CD14-positive monocyte (primary cell): ENCODE measurements at regions not wholly inside any gene's neighbourhood (a gene's known extent, or its start where the extent isn't known, plus 50 kb on each side); places are given as distances from the start of the nearest gene placed in this dataset.

Experiments used
- DNase-seq, 3 donors: peaks; one replicate each; pipeline ENCODE4 v3.0.0-alpha.2; 2011 to 2022
- H2AFZ ChIP-seq: 2 replicates; pipeline ENCODE4 v1.6.0; 2012; ENCODE audit warnings: mild to moderate bottlenecking, low read depth, low read length, inconsistent platforms; ENCODE audit not compliant: insufficient read depth, poor library complexity, severe bottlenecking
- H3K27ac ChIP-seq, 2 donors: 1 replicate in 1 of 2; 2 replicates in 1 of 2; pipeline ENCODE4 v1.5.1; 2012 to 2013; ENCODE audit warnings: low read length in 2 of 2, control low read depth in 1 of 2, inconsistent platforms in 1 of 2, low read depth in 1 of 2, mild to moderate bottlenecking in 1 of 2
- H3K27me3 ChIP-seq, 2 donors: one replicate each; pipeline versions ENCODE4 v1.6.0 to v1.6.1; 2011 to 2013; ENCODE audit warnings: low read length in 2 of 2; ENCODE audit not compliant: control insufficient read depth in 2 of 2, insufficient read depth in 2 of 2
- H3K36me3 ChIP-seq, 2 donors: replicated peaks in 1 of 2; 1 replicate in 1 of 2; 2 replicates in 1 of 2; pipeline versions ENCODE4 v1.5.1 to v1.6.1; 2012 to 2013; ENCODE audit warnings: low read length in 2 of 2, control low read depth in 1 of 2, inconsistent platforms in 1 of 2, mild to moderate bottlenecking in 1 of 2; ENCODE audit not compliant: insufficient read depth in 2 of 2, control insufficient read depth in 1 of 2
- H3K4me1 ChIP-seq, 2 donors: 1 replicate in 1 of 2; 2 replicates in 1 of 2; pipeline versions ENCODE4 v1.5.1 to v1.6.1; 2012 to 2013; ENCODE audit warnings: low read length in 2 of 2, control low read depth in 1 of 2, inconsistent platforms in 1 of 2, mild to moderate bottlenecking in 1 of 2, moderate library complexity in 1 of 2; ENCODE audit not compliant: insufficient read depth in 2 of 2, control insufficient read depth in 1 of 2
- H3K4me2 ChIP-seq: replicated peaks from 2 replicates; pipeline ENCODE3; 2012; ENCODE audit warnings: low read length, moderate library complexity, mild to moderate bottlenecking; ENCODE audit not compliant: poor library complexity, severe bottlenecking; ENCODE audit errors: extremely low read depth
- H3K4me3 ChIP-seq, 3 experiments: fragments of 200-600 bp in 1 of 3; sonication (generic) in 1 of 3; replicated peaks in 1 of 3; 1 replicate in 2 of 3; 2 replicates in 1 of 3; pipeline ENCODE4 v1.5.1; 2011 to 2013; ENCODE audit warnings: low read length in 3 of 3, mild to moderate bottlenecking in 3 of 3, control low read depth in 2 of 3, low read depth in 2 of 3, inconsistent platforms in 1 of 3, moderate library complexity in 1 of 3
- H3K79me2 ChIP-seq: 2 replicates; pipeline ENCODE4 v1.6.0; 2012; ENCODE audit warnings: mild to moderate bottlenecking, control low read depth, inconsistent platforms, low read length, moderate library complexity; ENCODE audit not compliant: insufficient read depth
- H3K9ac ChIP-seq: 2 replicates; pipeline ENCODE4 v1.6.0; 2017; ENCODE audit warnings: low read length, mild to moderate bottlenecking; ENCODE audit not compliant: insufficient read depth, poor library complexity, severe bottlenecking
- H3K9me3 ChIP-seq, 2 donors: replicated peaks in 1 of 2; 1 replicate in 1 of 2; 2 replicates in 1 of 2; pipeline versions ENCODE4 v1.5.1 to v1.6.1; 2012 to 2013; ENCODE audit warnings: low read length in 2 of 2, control low read depth in 1 of 2; ENCODE audit not compliant: control insufficient read depth in 1 of 2, insufficient read depth in 1 of 2
- H4K20me1 ChIP-seq: 2 replicates; pipeline ENCODE4 v1.6.0; 2012; ENCODE audit warnings: mild to moderate bottlenecking, low read length, control low read depth, moderate library complexity; ENCODE audit not compliant: insufficient read depth
- H3K27ac Mint-ChIP-seq, 7 donors: one replicate each; pipeline ENCODE4 v1.8.0; 2020; ENCODE audit warnings: mild to moderate bottlenecking in 7 of 7, mixed read lengths in 7 of 7, moderate library complexity in 6 of 7, inconsistent platforms in 2 of 7
- H3K27me3 Mint-ChIP-seq, 3 donors: one replicate each; pipeline ENCODE4 v1.8.0; 2021 to 2022; ENCODE audit warnings: low read depth in 3 of 3, mild to moderate bottlenecking in 3 of 3, mixed read lengths in 3 of 3, moderate library complexity in 3 of 3, inconsistent platforms in 1 of 3
- H3K36me3 Mint-ChIP-seq, 2 donors: one replicate each; pipeline ENCODE4 v1.8.0; 2020; ENCODE audit warnings: mixed read lengths in 2 of 2, inconsistent platforms in 1 of 2, mild to moderate bottlenecking in 1 of 2
- H3K4me1 Mint-ChIP-seq: one replicate; pipeline ENCODE4 v1.8.0; 2020; ENCODE audit warnings: mild to moderate bottlenecking, mixed read lengths
- H3K4me3 Mint-ChIP-seq, 2 donors: one replicate each; pipeline ENCODE4 v1.8.0; 2020; ENCODE audit warnings: mild to moderate bottlenecking in 2 of 2, mixed read lengths in 2 of 2, moderate library complexity in 1 of 2
- H3K9me3 Mint-ChIP-seq, 7 donors: one replicate each; pipeline ENCODE4 v1.8.0; 2020 to 2022; ENCODE audit warnings: mixed read lengths in 7 of 7, mild to moderate bottlenecking in 6 of 7, moderate library complexity in 6 of 7, inconsistent platforms in 2 of 7
- CTCF ChIP-seq: fragments of 200-600 bp; IDR thresholded peaks from one replicate; pipeline ENCODE4 v1.8.0; 2022; ENCODE audit warnings: antibody characterized with exemption, mild to moderate bottlenecking
- WGBS: methylation state at CpG from one replicate; pipeline ENCODE4 v1.1.5; 2013; ENCODE audit warnings: missing lambda C conversion rate; ENCODE audit not compliant: insufficient coverage; 5-methylcytosine and 5-hydroxymethylcytosine counted together
- intact Hi-C, 2 donors: fragments of 100-400 bp; cut with micrococcal nuclease; formaldehyde crosslinking; loops; one replicate each; pipeline versions ENCODE4 v1.15.0 to v1.15.1; 2023

GRCh38 chr9:117882171-117882570 is 178.0 kb downstream of the TLR4 start:
- Mint-ChIP-seq H3K9me3 (peaks cover 0 to 3% (median 0%) of the 10 kb centered on the region in 7 donors), H3K4me3 (no peak overlapping the region), H3K4me1 (no peaks in the 10 kb centered on the region), H3K27me3 (peaks cover 3 to 7% (median 6%) of the 10 kb centered on the region in 3 donors), H3K36me3 (no peaks in the 10 kb centered on the region), H3K27ac (no peak overlapping the region)
- Histone ChIP-seq H3K9me3 (no peaks in the 10 kb centered on the region), H4K20me1 (no peaks in the 10 kb centered on the region), H3K36me3 (no peaks in the 10 kb centered on the region), H3K9ac (no peak overlapping the region), H3K4me1 (no peaks in the 10 kb centered on the region), H3K4me2 (no peak overlapping the region), H2AFZ (no peak overlapping the region), H3K27me3 (peaks cover 0 to 2% of the 10 kb centered on the region in 2 donors), H3K27ac (no peak overlapping the region), H3K4me3 (no peak overlapping the region), H3K79me2 (no peaks in the 10 kb centered on the region)
- peak in 1 of 3 donors; percentile 6 for DNase-seq
- intact Hi-C loops, result no loop called here
- WGBS, result 33% methylated on average over 3 of the region's 4 CpGs
- TF ChIP-seq CTCF, result no peak

- Histone ChIP-seq H3K27ac (no peak overlapping the region), H2AFZ (no peak overlapping the region), H3K9me3 (no peaks in the 10 kb centered on the region), H3K79me2 (no peaks in the 10 kb centered on the region), H3K36me3 (no peaks in the 10 kb centered on the region), H3K4me2 (no peak overlapping the region), H3K4me3 (no peak overlapping the region), H4K20me1 (no peaks in the 10 kb centered on the region), H3K27me3 (no peaks in the 10 kb centered on the region), H3K4me1 (no peaks in the 10 kb centered on the region), H3K9ac (no peak overlapping the region)
- H3K27me3 Mint-ChIP-seq, result peaks cover 3 to 4% (median 3%) of the 10 kb centered on the region in 3 donors
- H3K36me3 Mint-ChIP-seq, result no peaks in the 10 kb centered on the region
- intact Hi-C loops, result no loop called here
- 90% methylated on average over 1 of the region's 2 CpGs for WGBS
- no peak for DNase-seq
- no peak for TF ChIP-seq CTCF
- no peaks in the 10 kb centered on the region for H3K4me1 Mint-ChIP-seq
- no peak overlapping the region for H3K27ac Mint-ChIP-seq
- H3K4me3 Mint-ChIP-seq, result no peak overlapping the region
- peaks cover 0 to 3% (median 0%) of the 10 kb centered on the region in 7 donors for H3K9me3 Mint-ChIP-seq
Observed at GRCh38 chr9:117886616-117887015, 182.4 kb downstream of the TLR4 start.
